ENCODE measurements at regions not wholly inside any gene's neighbourhood (a gene's known extent, or its start where the extent isn't known, plus 50 kb on each side); places are given as distances from the start of the nearest gene placed in this dataset.

DNA sequence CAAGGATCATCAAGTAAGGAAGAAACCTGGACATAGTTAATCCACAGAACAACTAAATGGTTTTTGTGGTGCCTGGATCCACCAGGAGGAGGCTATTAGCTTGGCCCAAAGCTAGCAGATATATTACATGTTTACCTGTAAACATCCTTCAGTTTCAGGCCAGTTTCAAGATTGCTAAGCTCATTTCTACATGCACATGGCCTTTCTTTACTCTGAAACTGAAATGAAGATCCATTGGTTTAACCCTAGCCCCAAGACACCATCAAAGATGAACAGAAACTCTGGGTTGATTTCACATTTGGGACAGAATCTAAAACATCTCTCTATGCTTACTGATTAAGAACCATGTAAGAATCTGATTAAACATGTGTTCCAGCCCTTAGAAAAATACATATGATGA lies 611.8 kb downstream of the TLE1 start:
- TF ChIP-seq, protein P1, sequence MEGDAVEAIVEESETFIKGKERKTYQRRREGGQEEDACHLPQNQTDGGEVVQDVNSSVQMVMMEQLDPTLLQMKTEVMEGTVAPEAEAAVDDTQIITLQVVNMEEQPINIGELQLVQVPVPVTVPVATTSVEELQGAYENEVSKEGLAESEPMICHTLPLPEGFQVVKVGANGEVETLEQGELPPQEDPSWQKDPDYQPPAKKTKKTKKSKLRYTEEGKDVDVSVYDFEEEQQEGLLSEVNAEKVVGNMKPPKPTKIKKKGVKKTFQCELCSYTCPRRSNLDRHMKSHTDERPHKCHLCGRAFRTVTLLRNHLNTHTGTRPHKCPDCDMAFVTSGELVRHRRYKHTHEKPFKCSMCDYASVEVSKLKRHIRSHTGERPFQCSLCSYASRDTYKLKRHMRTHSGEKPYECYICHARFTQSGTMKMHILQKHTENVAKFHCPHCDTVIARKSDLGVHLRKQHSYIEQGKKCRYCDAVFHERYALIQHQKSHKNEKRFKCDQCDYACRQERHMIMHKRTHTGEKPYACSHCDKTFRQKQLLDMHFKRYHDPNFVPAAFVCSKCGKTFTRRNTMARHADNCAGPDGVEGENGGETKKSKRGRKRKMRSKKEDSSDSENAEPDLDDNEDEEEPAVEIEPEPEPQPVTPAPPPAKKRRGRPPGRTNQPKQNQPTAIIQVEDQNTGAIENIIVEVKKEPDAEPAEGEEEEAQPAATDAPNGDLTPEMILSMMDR (IDR thresholded peaks at IDR 0.05): no peak
- TF ChIP-seq EZH2phosphoT487 (IDR thresholded peaks at IDR 0.05) (no peak), EZH2 (IDR thresholded peaks at IDR 0.05) (no peak)

All from neural progenitor cell (in vitro differentiated cells).